ENCODE measurements at regions not wholly inside any gene's neighbourhood (a gene's known extent, or its start where the extent isn't known, plus 50 kb on each side); places are given as distances from the start of the nearest gene placed in this dataset.

GRCh38 chr21:36551731-36552433 is 72.0 kb upstream of the CLDN14 start:
- DNase-seq (no peak), ATAC-seq (peak in 1 of 4 donors; percentile 57)
- H3K4me1 ChIP-seq, result peaks cover 0 to 13% (median 0%) of the 10 kb centered on the region in 12 donors
- peaks cover 0 to 21% (median 0%) of the 10 kb centered on the region in 9 donors for H3K27me3 ChIP-seq
- no peaks in the 10 kb centered on the region for H3K36me3 ChIP-seq
- 58 to 63% (median 60%) methylated on average over 10 of the region's 10 CpGs for WGBS, 4 donors
- no peak overlapping the region for H3K27ac ChIP-seq
- intact Hi-C loops (cut with DNase I), result no loop called here
- H3K4me3 ChIP-seq, result no peak overlapping the region
- peaks cover 0 to 2% (median 0%) of the 10 kb centered on the region in 12 donors for H3K9me3 ChIP-seq
- TF ChIP-seq, protein P1, sequence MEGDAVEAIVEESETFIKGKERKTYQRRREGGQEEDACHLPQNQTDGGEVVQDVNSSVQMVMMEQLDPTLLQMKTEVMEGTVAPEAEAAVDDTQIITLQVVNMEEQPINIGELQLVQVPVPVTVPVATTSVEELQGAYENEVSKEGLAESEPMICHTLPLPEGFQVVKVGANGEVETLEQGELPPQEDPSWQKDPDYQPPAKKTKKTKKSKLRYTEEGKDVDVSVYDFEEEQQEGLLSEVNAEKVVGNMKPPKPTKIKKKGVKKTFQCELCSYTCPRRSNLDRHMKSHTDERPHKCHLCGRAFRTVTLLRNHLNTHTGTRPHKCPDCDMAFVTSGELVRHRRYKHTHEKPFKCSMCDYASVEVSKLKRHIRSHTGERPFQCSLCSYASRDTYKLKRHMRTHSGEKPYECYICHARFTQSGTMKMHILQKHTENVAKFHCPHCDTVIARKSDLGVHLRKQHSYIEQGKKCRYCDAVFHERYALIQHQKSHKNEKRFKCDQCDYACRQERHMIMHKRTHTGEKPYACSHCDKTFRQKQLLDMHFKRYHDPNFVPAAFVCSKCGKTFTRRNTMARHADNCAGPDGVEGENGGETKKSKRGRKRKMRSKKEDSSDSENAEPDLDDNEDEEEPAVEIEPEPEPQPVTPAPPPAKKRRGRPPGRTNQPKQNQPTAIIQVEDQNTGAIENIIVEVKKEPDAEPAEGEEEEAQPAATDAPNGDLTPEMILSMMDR (IDR thresholded peaks at IDR 0.05), result no peak
- TF ChIP-seq POLR2A (IDR thresholded peaks at IDR 0.05), result no peak

DNA sequence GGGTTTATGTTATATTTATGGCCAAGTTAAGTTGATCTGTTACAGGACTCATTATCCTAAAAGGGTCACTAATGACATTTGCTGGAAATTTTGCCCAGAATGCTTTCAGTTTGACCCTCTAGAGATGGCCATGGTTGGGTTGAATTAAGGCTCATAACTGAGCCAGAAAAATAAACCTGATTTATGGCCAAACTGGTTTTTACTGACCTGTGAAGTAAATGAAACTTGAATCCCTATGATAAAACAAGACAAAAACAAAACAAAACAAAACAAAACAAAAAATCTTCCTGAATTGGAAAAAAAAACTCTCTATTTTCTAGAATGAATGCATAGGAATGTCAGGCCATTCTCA is 72.5 kb upstream of the CLDN14 start:
- intact Hi-C loops (cut with DNase I), result no loop called here
- H3K27ac ChIP-seq, result no peak overlapping the region
- H3K27me3 ChIP-seq, result peaks cover 0 to 21% (median 0%) of the 10 kb centered on the region in 9 donors

DNA sequence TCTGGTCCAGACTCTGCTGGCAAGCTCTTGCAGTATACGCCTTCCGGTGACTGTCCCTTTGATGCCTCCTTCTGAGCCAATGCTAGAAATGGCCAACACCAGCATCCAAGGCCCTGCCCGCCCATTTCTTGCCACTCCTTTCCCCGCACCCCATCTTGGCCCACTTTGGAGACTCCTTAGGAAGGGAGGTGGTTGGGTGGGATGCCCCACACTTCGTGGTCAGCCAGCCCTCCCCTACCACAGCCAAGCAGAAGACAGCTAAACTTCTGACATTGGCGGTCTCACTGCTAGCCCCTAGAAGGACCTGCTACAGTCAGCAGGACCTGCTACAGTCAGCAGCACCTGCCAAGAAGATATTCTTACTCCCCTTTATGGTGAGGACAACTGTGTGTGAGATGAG is 73.5 kb upstream of the CLDN14 start:
- no peak for TF ChIP-seq POLR2A (IDR thresholded peaks at IDR 0.05)
- TF ChIP-seq, protein P1 (IDR thresholded peaks at IDR 0.05), result no peak
- Histone ChIP-seq H3K27me3 (peaks cover 0 to 21% (median 0%) of the 10 kb centered on the region in 9 donors), H3K9me3 (peaks cover 0 to 13% (median 0%) of the 10 kb centered on the region in 12 donors), H3K4me1 (peaks cover 0 to 13% (median 0%) of the 10 kb centered on the region in 12 donors), H3K36me3 (no peaks in the 10 kb centered on the region), H3K4me3 (no peak overlapping the region), H3K27ac (no peak overlapping the region)
- WGBS, 4 donors, result 87 to 94% (median 91%) methylated on average over 6 of the region's 6 CpGs
- intact Hi-C loops (cut with DNase I), result no loop called here
- ATAC-seq (no peak), DNase-seq (no peak)

More for the DNA sequence above, 72.5 kb upstream of the CLDN14 start:
- ATAC-seq, result no peak
- Histone ChIP-seq H3K9me3 (peaks cover 0 to 6% (median 0%) of the 10 kb centered on the region in 12 donors), H3K4me1 (peaks cover 0 to 13% (median 0%) of the 10 kb centered on the region in 12 donors), H3K36me3 (no peaks in the 10 kb centered on the region), H3K4me3 (no peak overlapping the region)
- TF ChIP-seq POLR2A (IDR thresholded peaks at IDR 0.05), result no peak
- TF ChIP-seq, protein P1 (IDR thresholded peaks at IDR 0.05), result no peak
- DNase-seq, result no peak

- intact Hi-C loops (cut with DNase I), result no loop called here
Observed at GRCh38 chr21:36554411-36555157, 74.7 kb upstream of the CLDN14 start.

More at GRCh38 chr21:36554411-36555157, 74.7 kb upstream of the CLDN14 start:
- H3K4me3 ChIP-seq, result no peak overlapping the region
- DNase-seq, result no peak
- peaks cover 0 to 13% (median 0%) of the 10 kb centered on the region in 12 donors for H3K4me1 ChIP-seq
- 68 to 73% (median 71%) methylated on average over 15 of the region's 15 CpGs for WGBS, 4 donors
- TF ChIP-seq, protein P1 (IDR thresholded peaks at IDR 0.05), result no peak
- no peak for TF ChIP-seq POLR2A (IDR thresholded peaks at IDR 0.05)
- no peak for ATAC-seq
- peaks cover 0 to 16% (median 0%) of the 10 kb centered on the region in 12 donors for H3K9me3 ChIP-seq
- H3K36me3 ChIP-seq, result no peaks in the 10 kb centered on the region
- no peak overlapping the region for H3K27ac ChIP-seq
- peaks cover 0 to 21% (median 0%) of the 10 kb centered on the region in 9 donors for H3K27me3 ChIP-seq
